Mucosa of rectum (tissue), 2 donors: ENCODE measurements at regions not wholly inside any gene's neighbourhood (a gene's known extent, or its start where the extent isn't known, plus 50 kb on each side); places are given as distances from the start of the nearest gene placed in this dataset.

Experiments
- H3K27ac ChIP-seq, 2 donors: one replicate each; pipeline ENCODE4 v1.7.0; 2013; ENCODE audit warnings: inconsistent platforms in 2 of 2, low read depth in 2 of 2, low read length in 2 of 2
- H3K27me3 ChIP-seq, 2 donors: one replicate each; pipeline ENCODE4 v1.7.0; 2013; ENCODE audit warnings: low read length in 2 of 2; ENCODE audit not compliant: control insufficient read depth in 2 of 2, insufficient read depth in 2 of 2
- H3K36me3 ChIP-seq, 2 donors: one replicate each; pipeline ENCODE4 v1.7.0; 2013; ENCODE audit warnings: low read length in 2 of 2; ENCODE audit not compliant: control insufficient read depth in 2 of 2, insufficient read depth in 2 of 2
- H3K4me1 ChIP-seq, 2 donors: one replicate each; pipeline ENCODE4 v1.7.0; 2013; ENCODE audit warnings: low read length in 2 of 2, mild to moderate bottlenecking in 1 of 2; ENCODE audit not compliant: control insufficient read depth in 2 of 2, insufficient read depth in 2 of 2
- H3K4me3 ChIP-seq, 2 donors: one replicate each; pipeline ENCODE4 v1.7.0; 2013; ENCODE audit warnings: low read length in 2 of 2
- H3K9ac ChIP-seq, 2 donors: one replicate each; pipeline ENCODE4 v1.7.0; 2013; ENCODE audit warnings: low read length in 2 of 2, low read depth in 1 of 2, mild to moderate bottlenecking in 1 of 2
- H3K9me3 ChIP-seq, 2 donors: one replicate each; pipeline ENCODE4 v1.7.0; 2013; ENCODE audit warnings: low read length in 2 of 2; ENCODE audit not compliant: control insufficient read depth in 2 of 2
- donor health status: healthy.
- donor health status: Normal muscosa, but diverticular disease.

- Histone ChIP-seq H3K36me3 (no peaks in the 10 kb centered on the region), H3K4me1 (peaks cover 0 to 3% of the 10 kb centered on the region in 2 donors), H3K9me3 (no peaks in the 10 kb centered on the region), H3K27ac (no peak overlapping the region), H3K9ac (no peak overlapping the region), H3K4me3 (no peak overlapping the region), H3K27me3 (no peaks in the 10 kb centered on the region)
Observed at GRCh38 chr2:204483608-204484081, 61.6 kb upstream of the PARD3B start.

- Histone ChIP-seq H3K9me3 (no peaks in the 10 kb centered on the region), H3K27me3 (no peaks in the 10 kb centered on the region), H3K27ac (no peak overlapping the region), H3K4me3 (no peak overlapping the region), H3K9ac (no peak overlapping the region), H3K36me3 (no peaks in the 10 kb centered on the region), H3K4me1 (peaks cover 0 to 3% of the 10 kb centered on the region in 2 donors)
Observed at GRCh38 chr2:204486321-204486720, 59.0 kb upstream of the PARD3B start.

- H3K9ac ChIP-seq, result no peak overlapping the region
- no peak overlapping the region for H3K4me3 ChIP-seq
- H3K4me1 ChIP-seq, result peaks cover 0 to 3% of the 10 kb centered on the region in 2 donors
- H3K9me3 ChIP-seq, result no peaks in the 10 kb centered on the region
- no peak overlapping the region for H3K27ac ChIP-seq
- no peaks in the 10 kb centered on the region for H3K36me3 ChIP-seq
- H3K27me3 ChIP-seq, result no peaks in the 10 kb centered on the region
Observed at GRCh38 chr2:204486805-204487204, 58.5 kb upstream of the PARD3B start.

GRCh38 chr2:204487447-204488229 lies 57.6 kb upstream of the PARD3B start:
- no peak overlapping the region for H3K9ac ChIP-seq
- no peak overlapping the region for H3K4me3 ChIP-seq
- no peak overlapping the region for H3K27ac ChIP-seq
- H3K36me3 ChIP-seq, result no peaks in the 10 kb centered on the region
- H3K4me1 ChIP-seq, result peaks cover 0 to 3% of the 10 kb centered on the region in 2 donors
- no peaks in the 10 kb centered on the region for H3K27me3 ChIP-seq
- H3K9me3 ChIP-seq, result no peaks in the 10 kb centered on the region

GRCh38 chr2:204491528-204491927 lies 53.7 kb upstream of the PARD3B start:
- H3K9ac ChIP-seq, result no peak overlapping the region
- no peaks in the 10 kb centered on the region for H3K27me3 ChIP-seq
- no peak overlapping the region for H3K4me3 ChIP-seq
- no peak overlapping the region for H3K27ac ChIP-seq
- no peaks in the 10 kb centered on the region for H3K36me3 ChIP-seq
- no peaks in the 10 kb centered on the region for H3K9me3 ChIP-seq
- H3K4me1 ChIP-seq, result peaks cover 0 to 3% of the 10 kb centered on the region in 2 donors

GRCh38 chr2:204492417-204492816 lies 52.9 kb upstream of the PARD3B start:
- no peak overlapping the region for H3K27ac ChIP-seq
- H3K36me3 ChIP-seq, result no peaks in the 10 kb centered on the region
- no peaks in the 10 kb centered on the region for H3K27me3 ChIP-seq
- H3K4me1 ChIP-seq, result no peaks in the 10 kb centered on the region
- no peak overlapping the region for H3K9ac ChIP-seq
- no peak overlapping the region for H3K4me3 ChIP-seq
- H3K9me3 ChIP-seq, result no peaks in the 10 kb centered on the region

GRCh38 chr2:204494681-204495080 lies 50.6 kb upstream of the PARD3B start:
- H3K4me1 ChIP-seq, result no peaks in the 10 kb centered on the region
- no peaks in the 10 kb centered on the region for H3K9me3 ChIP-seq
- no peaks in the 10 kb centered on the region for H3K36me3 ChIP-seq
- H3K27ac ChIP-seq, result no peak overlapping the region
- H3K9ac ChIP-seq, result no peak overlapping the region
- no peaks in the 10 kb centered on the region for H3K27me3 ChIP-seq
- H3K4me3 ChIP-seq, result no peak overlapping the region

- Histone ChIP-seq H3K4me3 (no peak overlapping the region), H3K9ac (no peak overlapping the region), H3K27ac (no peak overlapping the region), H3K27me3 (no peaks in the 10 kb centered on the region), H3K9me3 (no peaks in the 10 kb centered on the region), H3K36me3 (no peaks in the 10 kb centered on the region), H3K4me1 (no peaks in the 10 kb centered on the region)
Observed at GRCh38 chr2:204495381-204495780, 49.9 kb upstream of the PARD3B start.
